Stimulated activated CD4-positive, alpha-beta T cell treated with anti-CD3 and anti-CD28 coated beads, Interleukin-4, amount 100 ng/mL, for 24 hours (primary cell): ENCODE measurements at regions not wholly inside any gene's neighbourhood (a gene's known extent, or its start where the extent isn't known, plus 50 kb on each side); places are given as distances from the start of the nearest gene placed in this dataset.
"Not testable (repeated sequence)": the region's sequence is repeated elsewhere in the genome, so short reads cannot be mapped to it uniquely, and the experiment has no call there.

Source experiments
- DNase-seq: peaks from one replicate; pipeline ENCODE4 v3.0.0-alpha.2; 2020

DNA sequence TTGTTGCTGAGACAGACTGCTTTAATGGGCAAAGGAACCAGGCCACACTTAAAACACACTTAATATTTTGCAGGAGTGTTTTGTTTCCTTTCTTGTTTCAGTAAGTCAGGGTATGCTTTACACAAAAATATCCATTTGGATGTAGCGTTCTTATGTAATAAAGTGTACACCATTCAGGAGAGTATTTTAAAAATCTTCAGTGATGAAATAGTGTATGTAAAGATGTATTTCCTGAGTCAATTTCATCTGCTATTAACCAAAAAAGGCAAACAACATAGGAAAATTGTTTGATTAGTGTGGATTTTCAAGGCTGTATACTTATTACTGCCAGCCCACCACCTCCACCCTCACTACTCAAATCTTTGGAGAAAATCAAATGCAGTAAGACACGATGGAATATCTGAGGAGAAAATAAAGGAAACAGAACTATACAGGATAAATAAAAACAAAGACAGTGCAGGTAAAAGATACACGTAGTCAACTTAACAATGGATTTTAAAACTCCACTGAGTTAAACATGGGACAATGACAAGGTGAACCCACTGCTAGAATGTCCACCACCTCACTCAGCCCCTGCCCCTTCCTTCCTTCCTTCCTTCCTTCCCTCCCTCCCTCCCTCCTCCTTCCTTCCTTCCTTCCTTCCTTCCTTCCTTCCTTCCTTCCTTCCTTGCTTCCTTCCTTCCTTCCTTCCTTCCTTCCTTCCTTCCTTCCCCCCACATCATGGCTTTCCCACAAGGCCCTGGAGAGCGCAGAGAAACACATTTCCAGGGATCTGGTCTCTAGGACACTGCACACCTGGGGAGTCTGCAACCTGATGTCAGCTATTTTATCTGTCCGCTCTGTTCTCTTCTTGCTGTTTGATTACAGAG lies 360.3 kb downstream of the IRS2 start:
- DNase-seq: no peak

DNA sequence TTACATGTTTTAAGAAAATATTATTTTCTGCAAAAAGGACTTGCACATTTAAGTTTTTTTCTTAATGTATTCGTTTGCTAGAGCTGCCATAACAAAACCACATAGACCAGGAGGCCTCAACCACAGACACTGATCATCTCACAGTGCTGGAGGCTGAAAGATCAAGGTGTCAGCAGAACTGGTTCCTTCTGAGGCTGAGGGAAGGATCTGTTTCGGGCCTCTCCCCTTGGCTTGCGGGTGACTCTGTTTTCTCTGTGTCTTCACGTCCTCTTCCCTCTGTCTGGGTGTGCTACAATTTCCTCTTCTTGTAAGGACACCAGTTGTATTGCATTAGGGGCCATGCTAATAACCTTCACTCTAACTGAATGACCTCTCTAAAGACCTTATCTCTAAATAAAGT lies 364.2 kb downstream of the IRS2 start:
- no peak for DNase-seq

DNA sequence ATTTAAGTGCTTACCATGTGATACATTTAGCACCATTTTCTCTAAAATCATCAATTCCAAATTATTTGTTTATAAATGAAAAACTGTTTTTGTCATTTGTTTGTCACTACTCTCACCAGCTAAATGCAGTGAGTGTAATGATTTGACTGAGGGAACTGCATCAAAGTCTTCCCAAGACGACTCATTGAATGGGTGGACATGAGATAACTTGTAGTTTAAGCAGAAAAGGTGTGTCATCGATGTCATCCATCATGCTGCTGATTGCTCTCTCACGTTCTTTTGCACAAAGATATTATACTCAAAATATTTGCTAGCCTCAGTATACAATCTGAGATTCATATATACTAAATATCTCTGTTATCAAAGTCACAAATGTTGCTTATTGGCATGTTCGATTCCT lies 366.5 kb downstream of the IRS2 start:
- no peak for DNase-seq

DNA sequence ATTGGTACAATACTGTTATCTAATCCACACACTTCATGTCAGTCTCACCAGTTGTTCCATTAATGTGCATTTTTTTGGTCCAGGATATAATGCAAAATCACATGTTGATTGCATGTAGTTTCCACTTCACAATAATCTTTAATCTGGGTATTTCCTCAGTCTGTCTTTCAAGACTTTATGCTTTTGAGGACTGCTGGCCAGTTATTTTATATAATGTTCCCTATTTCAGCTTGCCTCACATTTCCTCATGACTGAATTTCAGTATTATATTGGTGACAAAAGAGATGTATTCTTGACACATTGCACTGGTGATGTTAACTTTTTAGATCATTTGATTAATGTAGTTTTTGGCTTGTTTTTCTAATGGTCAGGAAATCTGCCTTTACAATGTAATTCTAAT lies 368.3 kb downstream of the IRS2 start:
- DNase-seq: no peak

DNA sequence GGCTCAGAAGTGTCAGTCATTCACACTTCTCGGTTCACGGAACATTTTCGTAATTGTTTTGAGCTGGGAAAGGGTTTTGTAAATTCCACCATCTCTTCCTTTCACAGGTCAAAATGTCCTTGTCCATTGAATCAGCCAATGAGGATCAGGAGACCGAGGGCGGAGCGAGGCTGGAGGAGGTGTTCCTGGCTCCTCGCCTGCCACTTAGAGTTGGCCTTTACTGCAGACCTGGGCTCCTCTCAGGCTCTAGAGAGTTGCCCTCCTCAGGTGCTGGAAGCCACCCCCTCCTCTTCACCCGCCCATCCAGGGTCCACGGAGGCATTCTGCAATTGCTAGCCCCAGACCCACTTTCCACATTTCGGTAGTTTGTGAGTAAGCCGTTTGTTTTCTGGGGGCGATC lies 370.4 kb downstream of the IRS2 start:
- no peak for DNase-seq

DNA sequence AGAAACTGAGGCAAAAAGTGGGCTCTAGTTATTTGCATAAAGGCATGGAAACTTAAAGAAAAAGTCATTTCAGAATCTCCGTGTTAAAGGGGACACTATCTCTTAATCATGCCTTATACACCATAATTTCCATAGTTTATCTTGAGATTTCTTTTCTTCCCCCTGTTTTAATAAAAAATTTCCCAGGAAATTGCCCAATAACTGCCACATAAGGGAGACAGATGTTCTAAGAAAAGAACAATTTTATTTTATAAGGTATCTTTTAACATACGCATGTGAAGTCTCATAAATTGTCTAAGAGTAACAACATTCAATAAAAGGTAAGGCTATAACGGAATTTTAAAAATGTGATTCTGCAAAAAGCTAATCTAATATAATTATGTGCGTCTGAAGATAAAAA lies 371.3 kb downstream of the IRS2 start:
- no peak for DNase-seq

DNA sequence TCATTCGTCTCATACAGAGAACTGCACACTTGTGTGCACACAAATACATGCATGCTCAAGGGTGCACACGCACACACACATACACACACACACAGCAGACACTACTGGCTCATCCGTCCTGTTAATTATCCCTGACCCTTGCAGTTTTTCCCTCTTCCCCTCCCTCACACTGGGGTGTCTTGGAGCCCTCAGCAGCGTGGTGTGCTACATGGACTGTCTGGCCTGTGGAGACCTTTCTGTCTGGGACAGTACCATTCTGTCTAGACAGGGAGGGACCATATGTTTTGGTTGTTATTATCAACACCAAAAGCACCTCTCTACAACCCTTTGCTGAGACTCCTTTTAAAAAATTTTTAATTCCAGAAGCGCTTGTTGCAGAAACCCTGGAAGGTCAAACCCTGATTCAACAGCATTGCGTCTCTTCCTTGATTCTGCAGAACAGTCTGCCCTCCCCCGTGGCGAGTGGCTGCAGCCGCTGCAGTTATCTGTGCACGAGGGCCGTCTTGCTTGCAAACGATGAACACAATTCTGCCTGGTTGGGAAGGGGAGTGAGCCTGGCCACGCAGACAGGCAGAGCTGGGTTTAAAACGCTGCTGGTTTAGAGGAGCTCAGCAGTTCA lies 374.0 kb downstream of the IRS2 start:
- no peak for DNase-seq

DNA sequence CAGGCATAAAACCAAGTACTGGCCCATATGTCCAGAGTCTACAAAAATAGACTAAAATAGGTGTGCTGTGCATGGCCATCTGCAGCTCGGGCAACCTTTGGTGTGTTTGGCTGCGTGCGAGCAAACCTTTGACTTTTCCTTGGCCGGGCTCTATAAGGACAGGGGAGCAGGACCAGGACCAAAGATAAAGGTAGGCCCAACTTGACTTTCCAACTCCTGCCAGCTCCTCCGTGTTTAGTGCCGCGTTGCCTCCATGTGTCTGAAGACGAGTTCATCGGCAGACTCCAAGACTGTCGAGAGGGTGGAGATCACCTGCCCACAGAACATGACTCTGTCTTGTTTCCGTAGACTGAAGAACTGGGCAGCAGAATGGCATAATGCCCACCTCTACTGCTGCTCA lies 375.5 kb downstream of the IRS2 start:
- no peak for DNase-seq

DNA sequence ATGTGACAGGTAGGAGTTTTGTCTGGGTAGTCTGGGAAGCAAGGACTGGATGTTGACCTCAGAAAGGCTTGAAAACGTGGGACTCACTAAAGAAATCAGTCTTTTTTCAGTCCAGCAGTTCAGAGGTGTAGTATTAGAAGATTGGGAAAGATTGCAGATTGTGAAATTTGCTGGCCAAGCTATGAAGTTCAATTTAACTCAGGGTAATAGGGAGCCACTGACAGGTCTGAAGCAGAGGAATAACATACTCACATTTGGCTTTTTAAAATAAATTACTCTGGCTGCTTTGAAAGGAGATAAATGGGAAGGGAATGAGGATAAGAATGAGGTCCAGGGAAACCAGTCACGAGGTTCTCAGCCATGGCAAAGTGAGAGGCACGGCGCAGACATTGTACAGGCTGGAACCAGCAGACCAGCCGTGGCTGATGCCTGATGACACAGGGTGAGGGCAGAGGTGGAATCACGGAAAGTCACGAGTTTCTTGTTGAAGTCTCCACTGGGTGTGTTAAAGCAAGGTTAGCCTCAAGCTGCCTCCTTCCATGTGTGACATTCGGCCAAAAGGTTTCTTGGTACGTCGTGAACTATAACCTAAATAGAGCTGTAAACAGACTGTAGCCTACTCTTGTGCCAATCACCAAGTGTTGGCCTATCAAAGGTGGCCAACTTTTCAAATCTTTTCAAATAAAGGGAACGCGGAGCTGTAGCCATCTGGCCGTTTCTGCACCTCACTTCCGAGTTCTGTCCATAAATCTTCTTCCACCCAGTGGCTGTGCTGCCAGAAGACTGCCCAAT lies 377.6 kb downstream of the IRS2 start:
- no peak for DNase-seq

DNA sequence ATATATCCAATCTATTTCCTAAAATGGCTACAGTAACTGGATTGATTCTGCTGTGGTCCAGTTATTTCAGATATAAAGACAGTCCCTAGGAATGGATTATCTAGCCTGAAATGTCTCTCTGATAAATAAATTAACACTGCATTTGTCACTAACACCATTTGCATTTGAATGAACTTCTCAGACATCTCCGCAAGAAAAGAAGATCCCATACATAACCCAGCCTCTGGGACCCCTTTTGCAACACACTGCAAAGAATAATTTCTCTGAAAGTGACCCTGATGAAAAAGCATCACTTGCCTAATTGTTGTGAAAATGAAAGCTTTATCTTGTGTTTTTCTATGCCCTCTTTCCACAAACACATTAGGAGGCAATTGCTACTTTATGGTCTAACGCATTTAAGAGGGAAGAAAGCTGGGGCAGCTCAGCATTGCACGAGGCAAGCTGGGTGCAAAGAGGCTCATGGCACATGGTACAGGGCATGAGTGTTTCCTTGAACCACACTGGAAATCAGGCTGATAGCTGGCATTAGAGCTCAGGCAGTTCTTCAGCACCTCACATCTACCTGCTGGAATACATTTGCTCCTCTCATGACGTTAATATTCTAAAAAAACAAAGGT lies 379.9 kb downstream of the IRS2 start:
- no peak for DNase-seq

DNA sequence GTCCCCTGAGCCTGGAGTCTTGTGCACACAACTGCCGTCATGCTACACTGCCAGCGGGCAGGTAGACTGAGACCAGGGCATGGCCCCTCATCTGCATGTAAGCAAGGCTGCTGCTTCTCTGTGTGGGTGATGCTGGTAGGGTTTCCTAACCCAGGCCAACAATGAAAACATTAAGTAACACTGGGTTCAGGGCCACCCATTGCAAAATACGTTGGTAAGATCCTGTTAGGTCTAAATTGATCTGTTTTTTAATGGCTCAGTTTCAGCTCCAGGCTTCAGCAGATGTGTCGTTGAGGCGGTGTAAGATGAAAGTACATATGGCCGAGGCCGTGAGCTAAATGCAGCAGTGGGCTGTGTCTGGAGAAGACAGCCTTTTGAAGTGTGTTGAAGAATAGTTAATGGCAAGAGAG lies 383.4 kb downstream of the IRS2 start:
- DNase-seq: no peak

DNA sequence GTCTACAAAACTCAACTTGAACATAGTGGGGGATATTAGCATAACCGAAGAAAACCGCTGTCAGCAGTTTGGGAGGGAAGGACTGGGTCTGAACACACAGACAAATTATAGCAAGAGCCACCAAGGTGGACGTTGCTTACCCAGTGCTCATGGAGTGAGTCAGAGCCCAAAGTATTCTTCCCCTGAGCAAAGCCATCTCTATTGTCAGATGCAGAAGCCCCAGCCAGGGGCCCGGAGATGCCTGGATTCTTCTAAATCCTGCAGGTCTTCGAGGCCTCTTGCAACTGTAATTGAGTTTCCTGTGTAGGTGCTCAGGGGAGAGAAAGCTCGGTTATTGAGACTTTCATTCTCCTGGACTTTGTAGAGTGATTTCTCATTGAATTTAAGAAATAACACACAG lies 384.5 kb downstream of the IRS2 start:
- DNase-seq: no peak

DNA sequence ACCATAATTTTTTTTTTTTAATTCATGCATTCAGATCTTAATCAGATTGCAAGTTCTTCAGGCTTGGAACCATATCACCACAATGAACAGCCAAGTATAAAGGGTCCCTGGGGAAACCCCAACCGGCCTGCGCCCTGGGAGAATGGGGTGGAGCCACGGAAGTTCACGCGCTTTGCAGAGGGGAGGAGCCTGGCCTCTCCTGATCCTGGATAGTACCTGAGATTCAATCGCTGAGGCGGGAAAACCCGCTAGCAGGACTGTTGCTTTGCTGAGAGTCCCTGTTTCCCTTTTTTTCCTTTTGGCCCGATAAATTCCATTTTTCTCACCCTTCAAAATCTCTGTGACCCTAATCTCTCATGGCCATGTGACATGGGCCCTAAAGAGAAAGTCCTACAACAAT lies 385.1 kb downstream of the IRS2 start:
- no peak for DNase-seq

DNA sequence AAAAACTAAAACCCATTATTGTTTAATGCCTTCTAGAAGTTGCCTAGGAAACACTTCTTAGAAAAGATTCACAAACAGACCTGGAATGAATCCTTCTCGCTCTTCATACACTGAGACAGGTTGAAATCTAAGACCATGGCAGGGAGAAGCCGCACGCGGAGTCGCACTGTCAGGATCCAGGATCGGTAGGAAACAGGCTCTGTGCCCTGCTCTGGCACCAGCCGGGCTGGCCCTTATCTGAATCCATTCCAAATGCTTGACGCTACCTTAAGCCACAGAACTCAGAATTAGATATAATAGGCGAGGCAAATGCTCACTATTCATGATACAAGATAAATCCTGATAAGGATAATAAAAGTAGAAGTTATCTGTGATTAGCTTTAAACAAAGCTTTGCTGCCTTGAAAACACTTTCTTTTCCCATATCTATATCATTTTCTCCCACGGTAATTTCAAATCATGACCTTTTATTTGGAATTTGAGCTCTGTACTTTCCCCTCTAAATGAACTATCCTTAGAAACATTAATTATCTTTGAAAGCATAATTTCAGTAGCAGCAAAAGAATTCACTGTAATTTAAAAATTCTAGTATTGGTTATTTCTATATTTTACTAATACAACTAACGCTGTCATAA lies 385.6 kb downstream of the IRS2 start:
- DNase-seq: no peak

DNA sequence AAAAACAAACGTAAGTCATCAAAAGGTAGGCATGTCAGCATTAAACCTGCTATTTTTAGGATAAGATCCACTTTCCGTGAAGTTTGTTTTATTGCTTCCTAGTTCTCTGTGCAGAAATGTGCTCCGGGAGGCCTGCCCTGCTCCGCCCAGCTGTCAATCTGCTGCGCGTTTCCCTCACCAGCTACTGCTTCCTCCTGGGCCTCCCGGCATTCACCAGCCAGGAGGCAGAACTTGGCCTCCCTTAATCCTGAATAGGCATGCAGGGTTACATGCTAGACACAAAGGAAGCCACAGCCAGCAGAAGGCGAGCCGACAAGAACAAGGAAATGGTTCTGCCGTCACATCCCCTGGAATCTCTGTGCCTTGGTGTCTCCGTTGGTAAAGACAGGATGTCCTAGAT lies 386.2 kb downstream of the IRS2 start:
- no peak for DNase-seq

DNA sequence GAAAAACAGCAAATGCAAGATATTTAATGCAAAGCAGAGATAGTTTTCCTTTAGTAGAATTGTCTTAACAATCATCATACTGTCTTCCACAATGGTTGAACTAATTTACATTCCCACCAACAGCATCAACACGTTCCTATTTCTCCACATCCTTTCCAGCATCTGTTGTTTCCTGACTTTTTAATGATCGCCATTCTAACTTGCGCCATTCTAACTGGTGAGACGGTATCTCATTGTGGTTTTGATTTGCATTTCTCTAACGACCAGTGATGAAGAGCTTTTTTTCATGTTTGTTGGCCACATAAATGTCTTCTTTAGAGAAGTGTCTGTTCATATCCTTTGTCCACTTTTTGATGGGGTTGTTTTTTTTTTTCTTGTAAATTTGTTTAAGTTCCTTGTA lies 388.3 kb downstream of the IRS2 start:
- not testable (repeated sequence) for DNase-seq

DNA sequence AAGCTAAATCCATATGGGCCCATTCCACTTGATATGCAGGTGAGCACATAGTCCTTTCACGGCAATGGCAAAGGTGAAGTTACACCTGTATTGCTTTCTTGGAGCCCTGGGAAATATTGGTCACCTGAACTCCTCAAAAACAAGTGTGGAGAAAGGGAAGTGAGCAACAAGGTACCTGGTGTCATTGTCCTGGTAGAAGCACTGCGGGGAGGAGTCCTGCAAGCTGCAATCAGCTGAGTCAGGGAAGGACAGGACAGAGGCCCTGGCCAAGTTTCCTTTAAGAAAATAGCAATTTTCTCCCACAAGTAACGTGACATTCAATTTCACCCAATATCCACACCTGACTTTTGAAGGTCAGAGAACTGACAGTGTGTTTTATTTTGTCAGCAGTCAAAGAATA lies 389.1 kb downstream of the IRS2 start:
- DNase-seq: no peak

DNA sequence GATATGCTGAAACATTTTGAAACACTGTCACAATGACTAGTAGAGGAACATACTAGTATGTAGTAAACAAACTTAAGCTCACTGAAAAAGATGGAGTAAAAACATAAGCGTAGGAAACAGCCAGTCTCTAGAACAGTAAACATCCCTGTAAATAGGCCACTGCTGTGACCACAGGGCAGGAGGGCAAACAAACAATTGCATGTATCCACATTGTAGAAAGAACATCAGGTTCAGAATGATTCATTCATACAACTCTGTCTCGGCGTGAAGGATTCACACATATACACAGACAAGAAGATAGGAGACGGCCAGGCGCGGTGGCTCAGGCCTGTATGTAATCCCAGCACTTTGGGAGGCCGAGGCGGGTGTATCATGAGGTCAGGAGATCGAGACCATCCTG lies 390.1 kb downstream of the IRS2 start:
- no peak for DNase-seq

DNA sequence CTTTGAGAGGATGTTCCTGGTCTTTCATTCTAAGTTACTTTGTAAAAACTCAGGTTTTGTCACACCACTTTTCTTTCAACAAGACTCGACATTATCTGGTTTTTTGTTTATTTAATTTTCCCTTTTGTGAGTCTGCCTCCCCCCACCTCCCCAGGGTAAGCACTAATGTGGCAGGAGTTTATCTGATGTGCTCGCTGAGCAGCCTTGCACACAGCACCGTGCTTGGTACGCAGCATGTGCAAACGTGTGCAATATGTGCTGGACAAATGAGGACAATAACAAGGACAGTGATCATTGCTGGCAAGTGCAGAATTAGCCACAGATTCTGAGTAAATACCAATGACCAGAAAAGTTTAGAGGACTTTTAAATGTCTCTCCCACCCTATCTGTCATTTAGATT lies 391.4 kb downstream of the IRS2 start:
- no peak for DNase-seq

DNA sequence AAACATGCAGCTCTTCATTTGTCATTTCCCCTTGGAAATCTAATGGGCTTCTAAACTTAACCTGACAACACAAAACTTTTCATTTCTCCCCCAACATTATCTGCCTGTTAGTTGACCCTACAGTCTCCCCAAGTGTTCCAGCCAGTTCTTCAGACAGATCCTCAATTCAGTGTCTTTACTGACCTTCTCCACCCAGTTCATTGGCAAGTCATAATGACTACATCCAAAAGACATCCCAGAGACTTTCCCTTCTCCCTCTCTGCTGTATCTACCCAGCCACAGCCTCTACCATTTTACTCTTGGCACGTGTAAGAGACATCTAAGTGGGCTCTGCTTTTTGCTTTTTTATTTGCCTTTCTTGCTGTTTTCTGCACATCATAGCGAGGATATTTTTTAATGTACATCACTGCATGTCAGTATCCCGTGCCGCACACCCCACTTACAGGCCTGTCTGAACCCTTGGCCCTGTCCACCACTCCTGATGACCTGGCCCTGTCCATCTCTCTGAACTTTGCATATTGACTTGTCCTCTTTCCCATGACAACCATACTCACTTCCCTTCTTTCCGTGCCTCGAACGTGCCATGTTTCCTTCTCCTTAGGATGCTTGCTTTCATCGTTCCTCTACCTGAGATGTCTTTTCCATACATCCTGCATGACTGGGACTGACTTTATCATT lies 391.9 kb downstream of the IRS2 start:
- DNase-seq: no peak

DNA sequence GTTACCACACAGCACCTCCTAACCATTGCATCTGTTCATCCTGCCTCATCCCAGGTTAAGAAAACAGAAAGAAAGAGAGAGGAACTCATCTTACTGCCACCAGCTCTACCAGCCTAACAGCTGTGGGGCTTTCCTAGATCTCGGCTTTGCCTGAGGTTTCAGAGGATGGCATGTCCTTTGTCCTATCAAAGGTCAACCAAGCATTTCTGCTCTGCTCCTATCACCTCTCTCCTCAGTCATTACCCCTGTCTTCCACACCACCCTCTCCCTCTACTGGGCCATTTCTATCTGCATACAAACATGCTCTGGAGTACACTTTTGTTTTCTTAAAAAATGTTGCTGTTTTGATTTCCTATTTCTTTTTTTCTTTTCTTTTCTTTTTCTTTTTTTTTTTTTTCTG lies 393.3 kb downstream of the IRS2 start:
- no peak for DNase-seq

DNA sequence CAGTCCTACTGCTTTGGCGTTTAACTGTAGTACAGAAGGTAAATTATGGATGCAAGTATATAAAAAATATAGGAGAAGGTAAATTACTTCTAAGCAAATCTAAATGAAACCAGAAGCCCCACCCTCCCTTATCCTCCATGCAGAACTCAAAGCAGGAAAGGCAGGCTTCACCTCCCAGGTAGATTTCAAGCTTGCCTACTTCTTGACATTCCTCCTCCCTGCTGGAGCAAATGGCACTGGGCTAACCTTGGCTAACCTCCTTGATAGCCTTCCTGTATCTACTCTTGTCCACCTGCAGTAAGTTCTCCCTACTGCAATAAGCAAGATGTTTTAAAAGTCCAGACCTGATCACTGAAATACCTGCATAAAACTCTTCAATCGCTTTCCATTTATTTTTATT lies 396.0 kb downstream of the IRS2 start:
- no peak for DNase-seq
